EL (cell line): ENCODE measurements at regions not wholly inside any gene's neighbourhood (a gene's known extent, or its start where the extent isn't known, plus 50 kb on each side); places are given as distances from the start of the nearest gene placed in this dataset.

Experiments used
- DNase-seq: peaks from one replicate; pipeline ENCODE4 v3.0.0-alpha.2; 2016

GRCh38 chr4:38609614-38610013 is 54.4 kb upstream of the KLF3 start:
- no peak for DNase-seq

GRCh38 chr4:38610521-38610920 is 53.5 kb upstream of the KLF3 start:
- DNase-seq = no peak

GRCh38 chr4:38610966-38611431 is 53.0 kb upstream of the KLF3 start:
- no peak for DNase-seq

- no peak for DNase-seq
Observed at GRCh38 chr4:38611676-38612075, 52.3 kb upstream of the KLF3 start.

GRCh38 chr4:38612646-38613414 is 51.2 kb upstream of the KLF3 start:
- no peak for DNase-seq
